ENCODE measurements at regions not wholly inside any gene's neighbourhood (a gene's known extent, or its start where the extent isn't known, plus 50 kb on each side); places are given as distances from the start of the nearest gene placed in this dataset.

DNA sequence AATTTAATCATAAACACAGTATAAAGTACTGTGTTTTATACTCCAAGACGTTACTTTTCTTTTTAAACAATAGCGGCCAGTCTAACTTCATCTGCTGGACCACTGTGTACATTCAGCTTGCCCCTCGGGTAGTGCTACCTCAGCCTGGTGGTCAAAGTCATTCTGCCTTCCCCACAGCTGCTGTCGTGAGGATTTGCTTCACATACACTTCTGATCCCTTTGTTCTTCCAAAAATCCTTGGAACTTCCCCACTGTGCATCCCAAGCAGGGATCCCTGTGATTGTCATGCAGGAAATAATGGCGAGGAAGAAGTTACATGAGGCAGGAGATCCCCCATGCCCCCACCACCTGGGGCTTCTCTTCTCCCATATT is 234.9 kb upstream of the STARD13 start:
- no peak for DNase-seq

DNA sequence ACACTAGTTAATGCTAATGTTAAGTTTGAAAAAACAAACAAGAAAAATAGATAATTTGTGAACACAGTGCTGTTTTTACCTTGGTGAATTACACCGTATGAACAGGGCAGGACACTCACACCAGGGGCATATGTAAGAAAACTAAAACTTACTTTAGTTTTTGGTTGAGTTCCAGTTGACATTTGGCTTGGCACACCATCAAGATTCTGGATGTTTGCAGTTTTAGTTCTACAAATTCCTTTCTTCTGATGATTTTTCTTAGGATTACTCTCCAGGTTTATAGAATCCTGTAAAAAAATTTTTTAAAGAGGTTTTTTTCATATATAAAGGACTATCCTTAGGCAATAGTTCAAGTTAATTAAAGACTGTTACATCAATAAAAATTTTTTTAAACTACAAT is 238.5 kb upstream of the STARD13 start:
- DNase-seq = no peak

- DNase-seq = no peak
Measured at GRCh38 chr13:33525763-33526162, 240.2 kb upstream of the STARD13 start.

- no peak for DNase-seq
Measured at GRCh38 chr13:33526718-33527117, 241.2 kb upstream of the STARD13 start.

DNA sequence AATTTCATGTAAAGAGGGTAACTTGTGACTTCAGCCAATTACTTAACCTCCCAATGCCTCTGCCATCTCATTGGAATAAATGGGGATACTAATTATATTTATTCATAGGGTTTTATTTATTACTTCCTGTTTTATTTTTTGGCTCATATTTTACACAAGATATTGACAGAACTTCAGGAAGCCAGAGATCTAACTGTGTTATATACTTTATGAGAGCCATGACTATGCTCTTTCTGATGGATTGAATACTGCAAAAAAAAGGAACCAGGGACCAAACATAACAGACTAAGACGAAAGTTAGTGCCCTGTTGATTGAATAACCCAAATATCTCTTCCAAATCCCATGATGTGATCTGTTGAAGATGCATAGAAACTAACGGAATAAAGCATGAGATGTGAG is 243.3 kb upstream of the STARD13 start:
- DNase-seq = no peak

GRCh38 chr13:33531484-33531883 is 245.9 kb upstream of the STARD13 start:
- no peak for DNase-seq

DNA sequence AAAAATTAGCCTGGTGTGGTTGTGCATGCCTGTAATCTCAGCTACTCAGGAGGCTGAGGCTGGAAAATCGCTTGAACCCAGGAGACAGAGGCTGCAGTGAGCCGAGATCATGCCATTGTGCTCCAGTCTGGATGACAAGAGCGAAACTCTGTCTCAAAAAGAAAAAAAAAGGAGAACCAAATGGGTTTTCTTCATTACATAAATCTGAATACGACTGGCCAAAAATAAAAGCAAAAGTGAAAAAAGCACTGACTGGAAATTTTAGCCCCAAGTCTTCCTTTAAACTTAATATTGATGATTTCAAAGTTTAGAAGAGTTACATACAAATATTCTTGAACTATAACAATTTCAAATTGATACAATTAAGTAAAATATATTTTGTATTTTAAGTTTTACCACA is 249.5 kb upstream of the STARD13 start:
- DNase-seq = no peak

GRCh38 chr13:33536601-33537000 is 251.0 kb upstream of the STARD13 start:
- no peak for DNase-seq

DNA sequence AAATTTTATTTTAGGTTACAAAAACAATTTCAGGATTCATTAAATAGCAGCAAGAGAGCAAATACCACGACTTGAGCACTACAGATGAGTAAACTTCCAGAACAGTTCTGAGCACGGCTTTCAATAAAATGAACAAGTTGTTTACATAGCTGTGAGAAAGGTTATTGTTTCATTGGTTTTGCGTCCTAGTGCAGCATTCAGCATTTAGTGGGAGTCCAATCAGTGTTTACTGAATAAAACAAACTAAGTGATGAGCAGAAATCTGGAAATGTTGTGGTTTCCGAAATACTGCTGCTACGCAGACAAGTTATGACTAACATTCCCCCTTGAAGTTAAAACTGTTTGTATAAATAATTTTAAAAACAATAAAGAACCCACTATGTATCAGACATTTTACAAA is 251.5 kb upstream of the STARD13 start:
- no peak for DNase-seq

- DNase-seq = no peak
Measured at GRCh38 chr13:33537676-33538075, 252.1 kb upstream of the STARD13 start.

DNA sequence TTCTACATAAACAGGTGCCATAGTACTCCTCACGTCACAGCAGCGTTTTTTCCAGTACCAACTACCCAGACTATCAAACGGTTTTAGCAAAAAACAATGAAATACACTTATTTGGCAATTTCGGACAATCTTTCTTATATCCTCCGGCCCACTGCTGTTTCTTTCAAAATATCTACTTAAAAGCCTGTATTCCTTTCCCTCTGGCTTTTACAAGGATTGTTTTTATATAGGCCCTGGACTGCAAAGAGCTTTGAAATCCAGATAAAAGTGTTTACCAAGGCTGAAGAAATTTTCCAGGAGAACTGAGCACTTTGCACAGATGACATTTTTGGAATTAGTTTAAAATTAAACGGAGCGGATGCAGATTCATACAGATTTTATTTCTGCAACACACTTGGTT is 255.9 kb upstream of the STARD13 start:
- no peak for DNase-seq

- DNase-seq = no peak
Measured at GRCh38 chr13:33541962-33542308, 256.4 kb upstream of the STARD13 start.

DNA sequence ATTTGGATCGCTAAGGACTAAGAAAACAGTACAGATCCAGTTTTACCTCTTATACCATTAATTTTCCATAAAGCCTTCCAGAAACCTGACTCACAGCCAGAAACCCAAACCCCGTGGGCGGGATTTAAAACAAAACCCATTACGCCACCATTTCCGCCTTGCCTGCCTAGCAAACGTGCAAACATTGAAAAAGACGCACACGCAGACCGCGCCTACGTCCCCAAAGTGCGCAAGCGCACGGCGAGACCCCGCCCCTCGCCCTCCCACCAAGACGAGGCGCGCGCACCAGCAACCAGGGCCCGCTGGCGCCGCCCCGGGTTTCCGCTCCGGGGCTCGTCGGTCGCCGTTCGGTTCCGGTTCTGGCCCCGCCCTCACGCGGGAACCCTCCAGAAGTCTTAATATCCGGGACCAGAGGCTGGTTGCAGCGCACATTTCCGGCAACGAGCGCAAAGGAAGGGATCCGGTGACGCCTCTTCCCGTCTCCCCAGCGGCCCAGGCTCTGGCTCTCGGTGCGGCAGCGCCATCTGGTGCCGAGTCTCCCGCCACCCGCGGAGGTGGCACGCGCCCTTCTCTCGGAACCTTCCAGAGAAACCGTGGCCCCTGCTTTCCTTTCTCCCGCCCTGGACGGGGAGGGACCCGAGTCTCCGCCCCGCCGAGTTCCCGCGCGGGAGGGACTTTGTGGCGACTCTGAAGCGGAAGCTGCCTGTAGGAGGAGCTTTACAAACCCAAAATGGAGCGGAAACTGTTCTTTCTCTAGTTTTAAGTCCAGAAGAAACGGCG is 256.9 kb upstream of the STARD13 start:
- DNase-seq = peak; percentile 97

GRCh38 chr13:33543089-33543459 is 257.5 kb upstream of the STARD13 start:
- no peak for DNase-seq

- no peak for DNase-seq
Measured at GRCh38 chr13:33543631-33544265, 258.2 kb upstream of the STARD13 start.

GRCh38 chr13:33544308-33544707 is 258.8 kb upstream of the STARD13 start:
- DNase-seq = no peak

- DNase-seq = no peak
Measured at GRCh38 chr13:33545492-33545891, 259.9 kb upstream of the STARD13 start.

GRCh38 chr13:33547035-33547434 is 261.5 kb upstream of the STARD13 start:
- DNase-seq = no peak

- DNase-seq = no peak
Measured at GRCh38 chr13:33548069-33548468, 262.5 kb upstream of the STARD13 start.

- DNase-seq = no peak
Measured at GRCh38 chr13:33550276-33550675, 264.7 kb upstream of the STARD13 start.

DNA sequence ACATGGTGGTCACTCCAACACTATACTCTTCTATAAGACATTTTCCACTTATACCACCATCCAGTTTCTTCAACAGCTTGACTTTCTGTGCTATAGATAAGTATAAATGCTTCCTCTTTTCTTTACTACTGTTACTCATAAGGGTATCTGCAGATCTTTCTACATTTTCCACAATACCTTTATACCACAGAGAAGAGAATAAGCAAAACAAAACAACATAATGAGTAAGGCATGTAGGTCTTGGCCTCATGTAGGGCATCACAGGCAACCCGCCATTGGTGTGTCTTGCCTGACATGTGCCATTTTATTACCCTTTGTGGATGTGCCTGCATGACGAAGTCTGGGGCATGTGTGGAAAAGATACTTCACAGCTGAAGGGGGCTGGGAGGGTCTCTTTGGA is 265.3 kb upstream of the STARD13 start:
- DNase-seq = no peak

- DNase-seq = no peak
Measured at GRCh38 chr13:33554919-33555791, 262.8 kb upstream of the RFC3 start.

DNA sequence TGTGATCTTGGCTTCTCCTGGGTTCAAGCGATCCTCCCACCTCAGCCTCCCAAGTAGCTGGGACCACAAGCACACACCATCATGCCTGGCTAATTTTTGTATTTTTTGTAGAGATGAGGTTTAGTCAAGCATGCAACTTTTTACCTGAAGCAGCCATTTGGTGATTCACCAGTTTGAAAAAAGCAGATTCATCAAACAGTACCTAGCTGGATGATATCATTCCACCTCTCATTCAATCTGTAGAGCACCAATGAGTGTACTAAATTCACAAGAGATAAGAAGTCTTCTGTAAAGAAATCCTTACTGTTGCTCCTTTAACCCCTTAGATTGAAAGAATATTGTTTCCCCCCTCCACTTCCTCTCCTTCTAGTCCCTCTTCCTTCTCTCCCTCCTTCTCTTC is 261.1 kb upstream of the RFC3 start:
- no peak for DNase-seq

DNA sequence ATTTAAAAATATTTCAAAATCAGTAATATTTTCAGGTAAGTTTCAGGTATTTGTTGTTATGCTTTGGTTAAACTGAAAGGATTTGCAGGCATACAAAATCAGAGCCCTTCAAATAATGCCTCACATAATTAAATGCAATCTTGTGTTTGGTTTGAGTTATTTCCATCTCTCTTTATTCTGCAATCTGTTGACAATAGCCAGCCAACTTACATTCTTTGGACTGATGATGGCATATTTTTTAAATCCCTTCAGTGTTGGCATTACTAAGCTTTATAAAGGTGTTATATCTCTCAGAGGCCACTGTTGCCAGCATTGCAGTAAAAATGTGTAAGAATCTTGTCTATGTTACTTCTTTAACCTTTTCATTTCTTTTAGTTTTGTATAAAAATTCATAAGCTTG is 257.2 kb upstream of the RFC3 start:
- DNase-seq = no peak

All from NCI-H1694 (cell line).